GM12878 (cell line): ENCODE measurements at regions not wholly inside any gene's neighbourhood (a gene's known extent, or its start where the extent isn't known, plus 50 kb on each side); places are given as distances from the start of the nearest gene placed in this dataset.
"Not testable (repeated sequence)": the region's sequence is repeated elsewhere in the genome, so short reads cannot be mapped to it uniquely, and the experiment has no call there.

Source experiments
- ATAC-seq: fragments of 200-7000 bp; cut with Tn5 transposase; 3 replicates; pipeline ENCODE4 v1.9.1; 2020; ENCODE audit warnings: mild to moderate bottlenecking, moderate library complexity
- BruUV-seq: library from RNA; stranded (reverse); fragments of 400-500 nt; replicated peaks from 2 replicates; lab custom pipeline; 2021; lab: Mats Ljungman, UMichigan
- CTCF ChIA-PET: fragments of 300-600 bp; sonication (Branson Sonifier 250); formaldehyde crosslinking; extraction: SDS; loops from one replicate; lab custom pipeline; 2021; ENCODE audit warnings: inconsistent platforms; lab: Yijun Ruan, JAX
- POLR2A ChIA-PET: fragments of 350-600 bp; formaldehyde crosslinking; extraction: SDS; loops from one replicate; lab custom pipeline; 2021; ENCODE audit warnings: inconsistent platforms; lab: Charles Lee
- RAD21 ChIA-PET: fragments of 300-600 bp; sonication (Branson Sonifier 250); formaldehyde crosslinking; loops from one replicate; lab custom pipeline; 2023; ENCODE audit warnings: antibody characterized with exemption; ENCODE audit not compliant: unreplicated experiment; lab: Charles Lee
- SMC1A ChIA-PET: fragments of 300-600 bp; sonication (Branson Sonifier 250); formaldehyde crosslinking; loops from one replicate; lab custom pipeline; 2023; ENCODE audit not compliant: unreplicated experiment, uncharacterized antibody; lab: Charles Lee
- DNase-seq: peaks from one replicate; pipeline ENCODE4 v3.0.0-alpha.2; 2011; ENCODE audit warnings: low read depth, low spot score
- FAIRE-seq: peaks from 3 replicates; lab custom pipeline; 2011; peaks lifted over from hg19 to GRCh38; lab: Jason Lieb, UNC
- H2AFZ ChIP-seq: 2 replicates; pipeline ENCODE4 v1.6.0; 2011; ENCODE audit warnings: low read depth, low read length, control low read depth; ENCODE audit not compliant: control insufficient read depth
- H3K27ac ChIP-seq: 2 replicates; pipeline ENCODE4 v1.5.1; 2011; ENCODE audit warnings: control low read depth; ENCODE audit not compliant: control insufficient read depth, insufficient read depth
- H3K27me3 ChIP-seq, 2 experiments: replicated peaks in 1 of 2; 2 replicates each; pipeline versions ENCODE4 v1.6.0 to v1.6.1; 2011; ENCODE audit warnings: low read length in 1 of 2; ENCODE audit not compliant: control insufficient read depth in 2 of 2, insufficient read depth in 2 of 2
- H3K36me3 ChIP-seq, 2 experiments: 2 replicates each; pipeline ENCODE4 v1.5.1; 2011; ENCODE audit warnings: low read length in 1 of 2; ENCODE audit not compliant: control insufficient read depth in 2 of 2, insufficient read depth in 2 of 2
- H3K4me1 ChIP-seq: 2 replicates; pipeline ENCODE4 v1.6.1; 2011; ENCODE audit warnings: mild to moderate bottlenecking, low read length, moderate library complexity, mixed read lengths; ENCODE audit not compliant: control insufficient read depth, insufficient read depth
- H3K4me2 ChIP-seq: 2 replicates; pipeline ENCODE4 v1.6.0; 2011; ENCODE audit warnings: control low read depth; ENCODE audit not compliant: control insufficient read depth, insufficient read depth
- H3K4me3 ChIP-seq: fragments of 200-600 bp; sonication (generic); 2 replicates; pipeline ENCODE4 v1.5.1; 2016
- H3K79me2 ChIP-seq: 2 replicates; pipeline ENCODE4 v1.6.0; 2011; ENCODE audit warnings: low read length; ENCODE audit not compliant: control insufficient read depth, insufficient read depth
- H3K9ac ChIP-seq: 2 replicates; pipeline ENCODE4 v1.8.0; 2011; ENCODE audit warnings: low read length, control low read depth, mixed read lengths; ENCODE audit not compliant: control insufficient read depth, insufficient read depth
- H3K9me3 ChIP-seq: replicated peaks from 3 replicates; pipeline ENCODE4 v1.5.1; 2011; ENCODE audit warnings: mild to moderate bottlenecking, low read length; ENCODE audit not compliant: control insufficient read depth, insufficient read depth
- H4K20me1 ChIP-seq: 2 replicates; pipeline ENCODE4 v1.6.0; 2011; ENCODE audit not compliant: control insufficient read depth, insufficient read depth
- CUX1 ChIP-seq: IDR thresholded peaks from 2 replicates; pipeline ENCODE4 v1.6.1; 2012; ENCODE audit warnings: improper control_type of control experiment, low read depth, low read length; ENCODE audit not compliant: insufficient replicate concordance
- HDAC6 ChIP-seq: fragments of 200-600 bp; sonication (generic); IDR thresholded peaks from one replicate; pipeline ENCODE4 v1.8.0; 2017; ENCODE audit warnings: antibody characterized with exemption; ENCODE audit not compliant: unreplicated experiment
- JUND ChIP-seq: IDR thresholded peaks from 2 replicates; pipeline ENCODE4 v1.6.1; 2012; ENCODE audit warnings: low read depth, mild to moderate bottlenecking, low read length, improper control_type of control experiment, moderate library complexity
- MTA2 ChIP-seq: fragments of 450-650 bp; IDR thresholded peaks from 2 replicates; pipeline ENCODE4 v1.6.1; 2016; ENCODE audit warnings: low read depth, mild to moderate bottlenecking, moderate library complexity
- NFXL1 ChIP-seq: fragments of 450-650 bp; IDR thresholded peaks from 2 replicates; pipeline ENCODE4 v1.6.1; 2017; ENCODE audit warnings: antibody characterized with exemption, mild to moderate bottlenecking, borderline replicate concordance
- NR2C1 ChIP-seq: fragments of 450-650 bp; IDR thresholded peaks from 2 replicates; pipeline ENCODE4 v1.6.1; 2017; ENCODE audit warnings: antibody characterized with exemption, mild to moderate bottlenecking, moderate library complexity
- RELA ChIP-seq: fragments of 450-650 bp; IDR thresholded peaks from 2 replicates; pipeline ENCODE4 v1.8.0; 2014; ENCODE audit warnings: borderline replicate concordance; ENCODE audit not compliant: partially characterized antibody
- SP1 ChIP-seq: IDR thresholded peaks from one replicate; pipeline ENCODE4 v1.6.1; 2011; ENCODE audit warnings: low read depth, low read length
- STAT1 ChIP-seq: fragments of 450-650 bp; conservative IDR thresholded peaks from 2 replicates; pipeline ENCODE4 v1.6.1; 2014; ENCODE audit warnings: antibody characterized with exemption, mild to moderate bottlenecking
- ZBED1 ChIP-seq: IDR thresholded peaks from 2 replicates; pipeline ENCODE4 v1.6.1; 2016; ENCODE audit warnings: borderline replicate concordance
- WGBS: methylation state at CpG from one replicate; pipeline ENCODE4 v1.1.6; 2016; ENCODE audit warnings: low lambda C conversion rate; ENCODE audit not compliant: insufficient replicate concordance, insufficient coverage; ENCODE audit errors: missing lambda C conversion rate; 5-methylcytosine and 5-hydroxymethylcytosine counted together
- in situ Hi-C: fragments of 300-500 bp; cut with MboI; formaldehyde crosslinking; loops from 9 replicates; pipeline ENCODE4 v1.14.3; 2018; ENCODE audit warnings: mixed read lengths
- intact Hi-C: fragments of 100-400 bp; cut with micrococcal nuclease; formaldehyde crosslinking; loops from one replicate; pipeline ENCODE4 v1.14.2; 2022; ENCODE audit not compliant: unreplicated experiment
- TF ChIP-seq, protein P1 (sequence below): fragments of 450-650 bp; formaldehyde crosslinking; IDR thresholded peaks from 2 replicates; pipeline ENCODE4 v1.5.0; 2022; ENCODE audit warnings: mild to moderate bottlenecking, missing genetic modification characterization

- H3K9me3 ChIP-seq = no peaks in the 10 kb centered on the region
- FAIRE-seq (no peak), ATAC-seq (no peak), DNase-seq (no peak)
- H2AFZ ChIP-seq = no peak overlapping the region
- no peak overlapping the region for H3K4me2 ChIP-seq
- no peak overlapping the region for H3K27ac ChIP-seq
- H3K36me3 ChIP-seq = no peaks in the 10 kb centered on the region
- H4K20me1 ChIP-seq = no peaks in the 10 kb centered on the region
- no peaks in the 10 kb centered on the region for H3K79me2 ChIP-seq
- H3K9ac ChIP-seq = no peak overlapping the region
- ChIA-PET CTCF (interaction anchor here (0.6 to 1.5 kb wide), 2 partner anchors 12 to 1469 kb away, joined by 3 to 4 read pairs; no protein-coding TSS in a partner anchor), RAD21 (no interaction called here), SMC1A (interaction anchor here (0.7 kb wide), 1 partner anchor 22 kb away, joined by 3 read pairs; no protein-coding TSS in a partner anchor), POLR2A (no interaction called here)
- no peaks in the 10 kb centered on the region for H3K4me1 ChIP-seq
- no peak for TF ChIP-seq RELA
- no peak for TF ChIP-seq SP1
- TF ChIP-seq ZBED1 = no peak
- no peak for TF ChIP-seq NR2C1
- TF ChIP-seq, protein P1, sequence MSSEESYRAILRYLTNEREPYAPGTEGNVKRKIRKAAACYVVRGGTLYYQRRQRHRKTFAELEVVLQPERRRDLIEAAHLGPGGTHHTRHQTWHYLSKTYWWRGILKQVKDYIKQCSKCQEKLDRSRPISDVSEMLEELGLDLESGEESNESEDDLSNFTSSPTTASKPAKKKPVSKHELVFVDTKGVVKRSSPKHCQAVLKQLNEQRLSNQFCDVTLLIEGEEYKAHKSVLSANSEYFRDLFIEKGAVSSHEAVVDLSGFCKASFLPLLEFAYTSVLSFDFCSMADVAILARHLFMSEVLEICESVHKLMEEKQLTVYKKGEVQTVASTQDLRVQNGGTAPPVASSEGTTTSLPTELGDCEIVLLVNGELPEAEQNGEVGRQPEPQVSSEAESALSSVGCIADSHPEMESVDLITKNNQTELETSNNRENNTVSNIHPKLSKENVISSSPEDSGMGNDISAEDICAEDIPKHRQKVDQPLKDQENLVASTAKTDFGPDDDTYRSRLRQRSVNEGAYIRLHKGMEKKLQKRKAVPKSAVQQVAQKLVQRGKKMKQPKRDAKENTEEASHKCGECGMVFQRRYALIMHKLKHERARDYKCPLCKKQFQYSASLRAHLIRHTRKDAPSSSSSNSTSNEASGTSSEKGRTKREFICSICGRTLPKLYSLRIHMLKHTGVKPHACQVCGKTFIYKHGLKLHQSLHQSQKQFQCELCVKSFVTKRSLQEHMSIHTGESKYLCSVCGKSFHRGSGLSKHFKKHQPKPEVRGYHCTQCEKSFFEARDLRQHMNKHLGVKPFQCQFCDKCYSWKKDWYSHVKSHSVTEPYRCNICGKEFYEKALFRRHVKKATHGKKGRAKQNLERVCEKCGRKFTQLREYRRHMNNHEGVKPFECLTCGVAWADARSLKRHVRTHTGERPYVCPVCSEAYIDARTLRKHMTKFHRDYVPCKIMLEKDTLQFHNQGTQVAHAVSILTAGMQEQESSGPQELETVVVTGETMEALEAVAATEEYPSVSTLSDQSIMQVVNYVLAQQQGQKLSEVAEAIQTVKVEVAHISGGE = no peak
- TF ChIP-seq MTA2 = no peak
- TF ChIP-seq STAT1 = no peak
- TF ChIP-seq JUND = no peak
- TF ChIP-seq HDAC6 = no peak
- TF ChIP-seq NFXL1 = no peak
- no peak for TF ChIP-seq CUX1
- no peaks in the 10 kb centered on the region for H3K27me3 ChIP-seq
- in situ Hi-C loops = no loop called here
- intact Hi-C loops = no loop called here
- BruUV-seq = no TSS peak
- no peak overlapping the region for H3K4me3 ChIP-seq
Observed at GRCh38 chr7:52161483-52161882, 844.9 kb upstream of the COBL start.

DNA sequence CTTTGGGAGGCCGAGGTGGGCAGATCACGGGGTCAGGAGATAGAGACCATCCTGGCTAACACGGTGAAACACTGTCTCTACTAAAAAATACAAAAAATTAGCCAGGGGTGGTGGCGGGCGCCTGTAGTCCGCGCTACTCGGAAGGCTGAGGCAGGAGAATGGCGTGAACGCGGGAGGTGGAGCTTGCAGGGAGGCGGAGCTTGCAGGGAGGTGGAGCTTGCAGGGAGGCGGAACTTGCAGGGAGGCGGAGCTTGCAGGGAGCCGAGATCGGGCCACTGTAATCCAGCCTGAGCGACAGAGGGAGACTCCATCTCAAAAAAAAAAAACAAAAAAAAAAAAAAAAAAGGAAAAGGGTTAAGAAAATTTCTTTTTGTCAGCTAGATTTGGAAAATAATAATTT lies 842.8 kb upstream of the COBL start:
- RAD21 ChIA-PET, BruUV-seq, H3K79me2 ChIP-seq: not testable (repeated sequence)

More for the DNA sequence above, 842.8 kb upstream of the COBL start:
- POLR2A ChIA-PET, H3K4me2 ChIP-seq, DNase-seq, H3K9me3 ChIP-seq, FAIRE-seq, H3K36me3 ChIP-seq, H4K20me1 ChIP-seq, in situ Hi-C loops, SMC1A ChIA-PET, H3K27me3 ChIP-seq, H3K9ac ChIP-seq, ATAC-seq, H2AFZ ChIP-seq, intact Hi-C loops, H3K4me3 ChIP-seq, H3K27ac ChIP-seq, CTCF ChIA-PET, H3K4me1 ChIP-seq: not testable (repeated sequence)
- 69% methylated on average over 13 of the region's 17 CpGs for WGBS
